Suprapubic skin (tissue), 4 donors: ENCODE measurements at regions not wholly inside any gene's neighbourhood (a gene's known extent, or its start where the extent isn't known, plus 50 kb on each side); places are given as distances from the start of the nearest gene placed in this dataset.

ENCODE experiments used
- DNase-seq, 2 donors: peaks; one replicate each; pipeline ENCODE4 v3.0.0-alpha.2; 2019; ENCODE audit warnings: low spot score in 2 of 2
- H3K27ac ChIP-seq: fragments of 200-600 bp; sonication (generic); one replicate; pipeline ENCODE4 v1.5.1; 2019
- H3K27me3 ChIP-seq: fragments of 200-600 bp; sonication (generic); one replicate; pipeline ENCODE4 v1.5.1; 2019
- H3K36me3 ChIP-seq: fragments of 200-600 bp; sonication (generic); one replicate; pipeline ENCODE4 v1.5.1; 2019
- H3K4me1 ChIP-seq: fragments of 200-600 bp; sonication (generic); one replicate; pipeline ENCODE4 v1.5.1; 2019
- H3K4me3 ChIP-seq: fragments of 200-600 bp; sonication (generic); one replicate; pipeline ENCODE4 v1.5.1; 2019; ENCODE audit warnings: mild to moderate bottlenecking
- H3K9me3 ChIP-seq: fragments of 200-600 bp; sonication (generic); one replicate; pipeline ENCODE4 v1.5.1; 2019
- CTCF ChIP-seq, 2 donors: fragments of 200-600 bp in 1 of 2; fragments of 450-650 bp in 1 of 2; sonication (generic) in 1 of 2; IDR thresholded peaks; one replicate each; pipeline ENCODE4 v1.5.1; 2016 to 2019; ENCODE audit warnings: antibody characterized with exemption in 2 of 2, mild to moderate bottlenecking in 1 of 2, moderate library complexity in 1 of 2
- EP300 ChIP-seq: sonication (generic); formaldehyde crosslinking; IDR thresholded peaks from one replicate; pipeline ENCODE4 v1.6.1; 2017; ENCODE audit warnings: antibody characterized with exemption
- POLR2A ChIP-seq, 2 donors: fragments of 450-650 bp; IDR thresholded peaks; one replicate each; pipeline ENCODE4 v1.6.1; 2017; ENCODE audit warnings: antibody characterized with exemption in 2 of 2, mild to moderate bottlenecking in 2 of 2, moderate library complexity in 2 of 2
- POLR2AphosphoS5 ChIP-seq, 3 donors: sonication (generic); formaldehyde crosslinking; IDR thresholded peaks; one replicate each; pipeline ENCODE4 v1.6.1; 2017; ENCODE audit warnings: antibody characterized with exemption in 3 of 3
- WGBS: methylation state at CpG from one replicate; pipeline ENCODE4 v1.1.5; 2018; 5-methylcytosine and 5-hydroxymethylcytosine counted together

GRCh38 chr4:112975567-112976355 is 73.7 kb upstream of the ANK2 start:
- DNase-seq = no peak
- Histone ChIP-seq H3K9me3 (no peaks in the 10 kb centered on the region), H3K27ac (no peak overlapping the region), H3K36me3 (no peaks in the 10 kb centered on the region), H3K27me3 (no peaks in the 10 kb centered on the region), H3K4me1 (no peaks in the 10 kb centered on the region), H3K4me3 (no peak overlapping the region)
- no peak for TF ChIP-seq CTCF (IDR thresholded peaks at IDR 0.05)
- TF ChIP-seq EP300 = no peak
- TF ChIP-seq POLR2A (IDR thresholded peaks at IDR 0.05) = no peak
- no peak for TF ChIP-seq POLR2AphosphoS5 (IDR thresholded peaks at IDR 0.05)
- 58% methylated on average over 6 of the region's 6 CpGs for WGBS

DNA sequence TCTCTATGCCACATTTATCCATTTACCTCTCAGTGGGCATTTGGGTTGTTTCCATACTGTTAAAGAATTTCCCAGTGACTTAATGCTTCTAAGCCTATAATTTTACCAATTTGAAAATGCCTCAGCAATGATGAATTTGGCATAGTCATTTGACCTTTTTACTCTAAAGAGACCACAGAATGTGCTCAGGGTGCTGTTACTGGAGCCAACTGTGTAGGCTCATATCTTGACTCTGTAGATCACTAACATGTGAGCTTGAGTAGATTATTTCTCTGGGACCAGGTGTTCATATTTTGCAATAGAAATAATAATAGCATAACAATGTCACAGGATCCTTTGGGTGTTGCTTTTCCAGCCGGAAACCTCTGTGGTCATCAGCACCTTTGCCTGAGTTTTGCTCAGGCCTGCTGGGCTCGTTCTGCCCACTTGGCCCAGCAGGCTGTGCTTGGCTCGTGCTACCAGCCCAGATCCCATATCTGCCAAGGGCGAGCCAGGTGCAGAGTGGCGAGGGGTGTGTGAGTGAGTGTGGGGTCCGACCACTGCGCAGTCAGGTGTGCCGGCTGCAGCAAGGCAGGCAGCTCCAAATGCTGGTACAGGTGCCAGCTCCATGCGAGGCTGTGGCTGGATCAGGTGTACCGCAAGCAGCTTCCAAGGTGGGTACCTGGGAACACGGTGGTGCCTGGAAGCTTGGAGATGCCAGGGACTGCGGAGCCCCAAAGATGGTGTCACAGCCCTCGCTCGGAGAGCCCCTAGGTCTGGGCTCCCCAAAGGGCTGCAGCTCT is 70.6 kb upstream of the ANK2 start:
- TF ChIP-seq EP300 = no peak
- no peak for TF ChIP-seq POLR2A (IDR thresholded peaks at IDR 0.05)
- H3K4me3 ChIP-seq = no peak overlapping the region
- H3K4me1 ChIP-seq = no peaks in the 10 kb centered on the region
- 90% methylated on average over 5 of the region's 14 CpGs for WGBS
- H3K27ac ChIP-seq = no peak overlapping the region
- H3K9me3 ChIP-seq = no peaks in the 10 kb centered on the region
- H3K27me3 ChIP-seq = no peaks in the 10 kb centered on the region
- DNase-seq = no peak
- no peaks in the 10 kb centered on the region for H3K36me3 ChIP-seq

GRCh38 chr4:112979881-112980421 is 69.5 kb upstream of the ANK2 start:
- Histone ChIP-seq H3K4me3 (no peak overlapping the region), H3K27ac (no peak overlapping the region), H3K9me3 (no peaks in the 10 kb centered on the region), H3K36me3 (no peaks in the 10 kb centered on the region), H3K27me3 (no peaks in the 10 kb centered on the region), H3K4me1 (no peaks in the 10 kb centered on the region)
- 93% methylated on average over 7 of the region's 16 CpGs for WGBS
- no peak for DNase-seq
- TF ChIP-seq POLR2A (IDR thresholded peaks at IDR 0.05) = no peak
- TF ChIP-seq EP300 = no peak
- no peak for TF ChIP-seq POLR2AphosphoS5 (IDR thresholded peaks at IDR 0.05)
- no peak for TF ChIP-seq CTCF (IDR thresholded peaks at IDR 0.05)

DNA sequence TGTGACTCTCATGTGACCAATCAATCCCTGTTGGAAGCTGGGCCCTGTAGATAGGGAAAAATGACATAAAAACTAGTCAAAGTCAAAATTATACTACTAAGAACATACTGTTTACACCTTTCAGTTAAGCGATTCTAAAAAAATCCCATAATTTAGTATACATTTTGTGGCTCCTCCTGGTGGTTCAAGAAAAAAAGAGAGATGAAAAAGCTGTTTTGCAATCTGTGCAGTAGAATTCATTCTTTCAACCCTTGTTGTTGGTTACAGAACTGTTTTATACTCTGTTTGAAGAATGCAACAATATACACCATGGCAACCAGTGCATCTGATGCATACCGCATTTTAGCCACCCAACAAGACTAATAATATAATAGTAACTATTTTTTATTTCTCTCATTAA is 66.8 kb upstream of the ANK2 start:
- Histone ChIP-seq H3K27me3 (no peaks in the 10 kb centered on the region), H3K4me1 (no peaks in the 10 kb centered on the region), H3K9me3 (no peaks in the 10 kb centered on the region), H3K4me3 (no peak overlapping the region), H3K36me3 (no peaks in the 10 kb centered on the region), H3K27ac (no peak overlapping the region)
- no peak for DNase-seq
- 77% methylated on average over 2 of the region's 2 CpGs for WGBS
- no peak for TF ChIP-seq CTCF (IDR thresholded peaks at IDR 0.05)
- no peak for TF ChIP-seq POLR2AphosphoS5 (IDR thresholded peaks at IDR 0.05)
- no peak for TF ChIP-seq EP300
- TF ChIP-seq POLR2A (IDR thresholded peaks at IDR 0.05) = no peak

GRCh38 chr4:112994732-112995464 is 54.6 kb upstream of the ANK2 start:
- WGBS = 80% methylated on average over 3 of the region's 3 CpGs
- no peak overlapping the region for H3K4me3 ChIP-seq
- H3K27ac ChIP-seq = no peak overlapping the region
- H3K4me1 ChIP-seq = no peaks in the 10 kb centered on the region
- no peaks in the 10 kb centered on the region for H3K36me3 ChIP-seq
- DNase-seq = no peak
- H3K9me3 ChIP-seq = peaks cover 6% of the 10 kb centered on the region
- TF ChIP-seq EP300 (no peak), POLR2AphosphoS5 (IDR thresholded peaks at IDR 0.05) (no peak), POLR2A (IDR thresholded peaks at IDR 0.05) (no peak), CTCF (IDR thresholded peaks at IDR 0.05) (no peak)
- H3K27me3 ChIP-seq = no peaks in the 10 kb centered on the region
